ENCODE measurements at regions not wholly inside any gene's neighbourhood (a gene's known extent, or its start where the extent isn't known, plus 50 kb on each side); places are given as distances from the start of the nearest gene placed in this dataset.
A peak's percentile ranks its signal among the peaks of the same experiment; 100 is the strongest.
"Not testable (repeated sequence)": the region's sequence is repeated elsewhere in the genome, so short reads cannot be mapped to it uniquely, and the experiment has no call there.

GRCh38 chr2:175844169-175844568, 157.9 kb downstream of the LNPK start:
- H3K36me3 ChIP-seq (ENCODE audit: low read depth): no peaks in the 10 kb centered on the region
- H3K79me2 ChIP-seq (ENCODE audit: insufficient read depth): no peaks in the 10 kb centered on the region
- no peaks in the 10 kb centered on the region for H3K27me3 ChIP-seq (replicated peaks; ENCODE audit: insufficient read depth)
- H2AFZ ChIP-seq: 0 out of 2 replicates have a peak overlapping the region, but pooled peaks have one; percentile 35
- WGBS, 2 experiments (ENCODE audit: low coverage in 1 of 2, low lambda C conversion rate in 2 of 2, missing lambda C conversion rate in 2 of 2): 0 to 4% methylated on average over 1 of the region's 1 CpG
- peaks cover 18% of the 10 kb centered on the region for H3K4me1 ChIP-seq (ENCODE audit: insufficient read depth)
- H3F3A ChIP-seq (ENCODE audit: insufficient read depth): peaks cover 15% of the 10 kb centered on the region
- H3K9ac ChIP-seq: no peak overlapping the region
- H3K4me3 ChIP-seq: peak overlapping the region; percentile 30; the same call in 1 of the 2 replicates
- no peaks in the 10 kb centered on the region for H4K20me1 ChIP-seq (ENCODE audit: insufficient read depth)
- no peaks in the 10 kb centered on the region for H3K9me2 ChIP-seq (ENCODE audit: insufficient read depth)
- H3K27ac ChIP-seq: peak overlapping the region; percentile 58
- peak; percentile 81 for DNase-seq
- H3K9me3 ChIP-seq (ENCODE audit: low read depth): no peaks in the 10 kb centered on the region
- TF ChIP-seq EZH2phosphoT487 (IDR thresholded peaks at IDR 0.05; ENCODE audit: insufficient read depth, low read depth) (no peak), EZH2 (IDR thresholded peaks at IDR 0.05; ENCODE audit: insufficient read depth, poor library complexity, severe bottlenecking) (no peak)
- in situ Hi-C loops (cut with MboI): no loop called here
- peak overlapping the region; percentile 71 for H3K4me2 ChIP-seq (ENCODE audit: unreplicated experiment)

GRCh38 chr2:175843625-175844024, 158.4 kb downstream of the LNPK start:
- Histone ChIP-seq H3K9ac (no peak overlapping the region), H3K9me3 (ENCODE audit: low read depth) (no peaks in the 10 kb centered on the region), H4K20me1 (ENCODE audit: insufficient read depth) (no peaks in the 10 kb centered on the region), H3F3A (ENCODE audit: insufficient read depth) (peaks cover 21% of the 10 kb centered on the region), H3K9me2 (ENCODE audit: insufficient read depth) (no peaks in the 10 kb centered on the region), H2AFZ (0 out of 2 replicates have a peak overlapping the region, but pooled peaks have one; percentile 35), H3K4me2 (ENCODE audit: unreplicated experiment) (peak overlapping the region; percentile 71), H3K27me3 (replicated peaks; ENCODE audit: insufficient read depth) (no peaks in the 10 kb centered on the region), H3K4me1 (ENCODE audit: insufficient read depth) (peaks cover 18% of the 10 kb centered on the region), H3K79me2 (ENCODE audit: insufficient read depth) (no peaks in the 10 kb centered on the region), H3K36me3 (ENCODE audit: low read depth) (no peaks in the 10 kb centered on the region), H3K4me3 (peak overlapping the region; percentile 30; the same call in 1 of the 2 replicates), H3K27ac (peak overlapping the region; percentile 58)
- WGBS, 2 experiments (ENCODE audit: low coverage in 1 of 2, low lambda C conversion rate in 2 of 2, missing lambda C conversion rate in 2 of 2): 86 to 89% methylated on average over 2 of the region's 2 CpGs
- no peak for TF ChIP-seq EZH2 (IDR thresholded peaks at IDR 0.05; ENCODE audit: insufficient read depth, poor library complexity, severe bottlenecking)
- no peak for TF ChIP-seq EZH2phosphoT487 (IDR thresholded peaks at IDR 0.05; ENCODE audit: insufficient read depth, low read depth)
- DNase-seq: no peak
- in situ Hi-C loops (cut with MboI): no loop called here

- no peak overlapping the region for H3K27ac ChIP-seq
- H3K27me3 ChIP-seq (replicated peaks; ENCODE audit: insufficient read depth): no peaks in the 10 kb centered on the region
- no peaks in the 10 kb centered on the region for H3K36me3 ChIP-seq (ENCODE audit: low read depth)
- H4K20me1 ChIP-seq (ENCODE audit: insufficient read depth): no peaks in the 10 kb centered on the region
- no peak for DNase-seq
- 64 to 96% methylated on average over 2 to 3 of the region's 3 CpGs for WGBS, 2 experiments (ENCODE audit: low coverage in 1 of 2, low lambda C conversion rate in 2 of 2, missing lambda C conversion rate in 2 of 2)
- in situ Hi-C loops (cut with MboI): no loop called here
- no peak overlapping the region for H3K4me3 ChIP-seq
- H3K9me2 ChIP-seq (ENCODE audit: insufficient read depth): no peaks in the 10 kb centered on the region
- no peak for TF ChIP-seq EZH2phosphoT487 (IDR thresholded peaks at IDR 0.05; ENCODE audit: insufficient read depth, low read depth)
- no peak for TF ChIP-seq EZH2 (IDR thresholded peaks at IDR 0.05; ENCODE audit: insufficient read depth, poor library complexity, severe bottlenecking)
- H3K4me2 ChIP-seq (ENCODE audit: unreplicated experiment): no peak overlapping the region
- no peak overlapping the region for H3K9ac ChIP-seq
- H3F3A ChIP-seq (ENCODE audit: insufficient read depth): peaks cover 27% of the 10 kb centered on the region
- H2AFZ ChIP-seq: no peak overlapping the region
- H3K4me1 ChIP-seq (ENCODE audit: insufficient read depth): peaks cover 25% of the 10 kb centered on the region
- no peaks in the 10 kb centered on the region for H3K79me2 ChIP-seq (ENCODE audit: insufficient read depth)
- no peaks in the 10 kb centered on the region for H3K9me3 ChIP-seq (ENCODE audit: low read depth)
Observed at GRCh38 chr2:175842996-175843395, 159.1 kb downstream of the LNPK start.

- H3K9me3 ChIP-seq (ENCODE audit: low read depth); H3K9me2 ChIP-seq (ENCODE audit: insufficient read depth); H3K4me3 ChIP-seq; DNase-seq; H3K36me3 ChIP-seq (ENCODE audit: low read depth); H4K20me1 ChIP-seq (ENCODE audit: insufficient read depth); H3K79me2 ChIP-seq (ENCODE audit: insufficient read depth); H3K27me3 ChIP-seq (replicated peaks; ENCODE audit: insufficient read depth); H3K27ac ChIP-seq; in situ Hi-C loops (cut with MboI); H3K9ac ChIP-seq; H2AFZ ChIP-seq; H3K4me2 ChIP-seq (ENCODE audit: unreplicated experiment): not testable (repeated sequence)
- WGBS, 2 experiments (ENCODE audit: low coverage in 1 of 2, low lambda C conversion rate in 2 of 2, missing lambda C conversion rate in 2 of 2): 73 to 76% methylated on average over 3 of the region's 3 CpGs
- Histone ChIP-seq H3F3A (ENCODE audit: insufficient read depth) (peaks cover 49% of the 10 kb centered on the region), H3K4me1 (ENCODE audit: insufficient read depth) (peaks cover 47% of the 10 kb centered on the region)
Observed at GRCh38 chr2:175840765-175841164, 161.3 kb downstream of the LNPK start.

- in situ Hi-C loops (cut with MboI): no loop called here
- Histone ChIP-seq H3K27me3 (replicated peaks; ENCODE audit: insufficient read depth) (no peaks in the 10 kb centered on the region), H2AFZ (no peak overlapping the region), H3K36me3 (ENCODE audit: low read depth) (no peaks in the 10 kb centered on the region), H3K79me2 (ENCODE audit: insufficient read depth) (no peaks in the 10 kb centered on the region), H3K4me2 (ENCODE audit: unreplicated experiment) (no peak overlapping the region), H3K4me3 (no peak overlapping the region), H3K9me3 (ENCODE audit: low read depth) (no peaks in the 10 kb centered on the region), H3K9ac (no peak overlapping the region), H3K9me2 (ENCODE audit: insufficient read depth) (no peaks in the 10 kb centered on the region), H3F3A (ENCODE audit: insufficient read depth) (peaks cover 50% of the 10 kb centered on the region), H3K27ac (no peak overlapping the region), H4K20me1 (ENCODE audit: insufficient read depth) (no peaks in the 10 kb centered on the region), H3K4me1 (ENCODE audit: insufficient read depth) (peaks cover 47% of the 10 kb centered on the region)
- DNase-seq: peak; percentile 31
- WGBS, 2 experiments (ENCODE audit: low coverage in 1 of 2, low lambda C conversion rate in 2 of 2, missing lambda C conversion rate in 2 of 2): 25 to 26% methylated on average over 1 of the region's 1 CpG
- TF ChIP-seq EZH2phosphoT487 (IDR thresholded peaks at IDR 0.05; ENCODE audit: insufficient read depth, low read depth) (no peak), EZH2 (IDR thresholded peaks at IDR 0.05; ENCODE audit: insufficient read depth, poor library complexity, severe bottlenecking) (no peak)
Observed at GRCh38 chr2:175840256-175840655, 161.8 kb downstream of the LNPK start.

All from GM23248 (cell line).